Body of pancreas (tissue), 4 donors: ENCODE measurements at regions not wholly inside any gene's neighbourhood (a gene's known extent, or its start where the extent isn't known, plus 50 kb on each side); places are given as distances from the start of the nearest gene placed in this dataset.

Experiments used
- ATAC-seq: fragments of 150-250 bp; one replicate; pipeline ENCODE4 v1.9.1; 2016
- DNase-seq, 4 donors: peaks; one replicate each; pipeline ENCODE4 v3.0.0-alpha.2; 2019
- H3K27ac ChIP-seq, 4 donors: fragments of 200-600 bp; sonication (generic); 1 replicate in 3 of 4; 2 replicates in 1 of 4; pipeline versions ENCODE4 v1.5.1 to v1.6.1; 2016 to 2019; ENCODE audit warnings: mild to moderate bottlenecking in 1 of 4, mixed read lengths in 1 of 4, moderate library complexity in 1 of 4
- H3K27me3 ChIP-seq, 2 donors: fragments of 200-600 bp; sonication (generic); one replicate each; pipeline ENCODE4 v1.6.0; 2016; ENCODE audit warnings: mild to moderate bottlenecking in 1 of 2
- H3K36me3 ChIP-seq, 2 donors: fragments of 200-600 bp; sonication (generic); replicated peaks in 1 of 2; 2 replicates each; pipeline ENCODE4 v1.5.1; 2016; ENCODE audit warnings: low read depth in 2 of 2; ENCODE audit not compliant: insufficient read depth in 1 of 2
- H3K4me1 ChIP-seq: fragments of 200-600 bp; sonication (generic); one replicate; pipeline ENCODE4 v1.6.0; 2016
- H3K4me3 ChIP-seq, 2 donors: fragments of 200-600 bp; sonication (generic); 1 replicate in 1 of 2; 2 replicates in 1 of 2; pipeline ENCODE4 v1.5.1; 2016 to 2019
- H3K9me3 ChIP-seq, 3 donors: fragments of 200-600 bp; sonication (generic); 1 replicate in 2 of 3; 2 replicates in 1 of 3; pipeline ENCODE4 v1.5.1; 2016
- POLR2A ChIP-seq, 3 donors: fragments of 450-650 bp; IDR thresholded peaks; one replicate each; pipeline ENCODE4 v1.6.1; 2016; ENCODE audit warnings: antibody characterized with exemption in 3 of 3, mild to moderate bottlenecking in 2 of 3
- WGBS, 2 donors: methylation state at CpG; one replicate each; pipeline ENCODE4 v1.1.5; 2017; 5-methylcytosine and 5-hydroxymethylcytosine counted together
- intact Hi-C: fragments of 100-400 bp; cut with DNase I; formaldehyde crosslinking; loops from one replicate; pipeline ENCODE4 v1.15.1; 2023
- TF ChIP-seq, protein P1 (sequence below), 7 experiments: fragments of 450-650 bp in 4 of 7; fragments of 200-600 bp in 3 of 7; sonication (generic) in 3 of 7; IDR thresholded peaks; one replicate each; pipeline ENCODE4 v1.5.1; 2016 to 2019; ENCODE audit warnings: antibody characterized with exemption in 7 of 7

DNA sequence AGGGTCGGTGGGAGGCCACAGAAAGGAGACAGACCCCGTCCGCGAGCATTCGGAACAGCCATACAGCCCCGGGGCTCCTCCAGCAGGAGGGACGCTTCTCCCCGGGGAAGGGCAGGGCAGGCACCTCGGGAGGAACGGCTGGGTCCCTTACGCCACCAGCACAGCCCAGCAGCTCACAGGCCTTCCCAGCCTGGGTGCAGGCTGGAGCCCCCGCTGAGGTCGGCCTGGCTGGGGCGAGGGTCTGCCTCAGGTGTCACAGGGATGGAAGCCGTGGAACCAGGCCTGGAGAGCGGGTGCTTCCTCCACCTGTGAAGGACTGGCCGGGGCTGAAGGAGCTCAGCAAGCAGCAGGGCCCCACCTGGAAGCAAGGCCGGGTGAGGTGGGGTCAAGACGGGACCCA is 732.3 kb downstream of the BRD1 start:
- DNase-seq (no peak), ATAC-seq (no peak)
- H3K9me3 ChIP-seq, result no peaks in the 10 kb centered on the region
- no peak overlapping the region for H3K27ac ChIP-seq
- no peak overlapping the region for H3K4me3 ChIP-seq
- no peaks in the 10 kb centered on the region for H3K27me3 ChIP-seq
- 83% methylated on average over 12 to 19 of the region's 19 CpGs for WGBS, 2 donors
- no peak for TF ChIP-seq POLR2A (IDR thresholded peaks at IDR 0.05)
- TF ChIP-seq, protein P1, sequence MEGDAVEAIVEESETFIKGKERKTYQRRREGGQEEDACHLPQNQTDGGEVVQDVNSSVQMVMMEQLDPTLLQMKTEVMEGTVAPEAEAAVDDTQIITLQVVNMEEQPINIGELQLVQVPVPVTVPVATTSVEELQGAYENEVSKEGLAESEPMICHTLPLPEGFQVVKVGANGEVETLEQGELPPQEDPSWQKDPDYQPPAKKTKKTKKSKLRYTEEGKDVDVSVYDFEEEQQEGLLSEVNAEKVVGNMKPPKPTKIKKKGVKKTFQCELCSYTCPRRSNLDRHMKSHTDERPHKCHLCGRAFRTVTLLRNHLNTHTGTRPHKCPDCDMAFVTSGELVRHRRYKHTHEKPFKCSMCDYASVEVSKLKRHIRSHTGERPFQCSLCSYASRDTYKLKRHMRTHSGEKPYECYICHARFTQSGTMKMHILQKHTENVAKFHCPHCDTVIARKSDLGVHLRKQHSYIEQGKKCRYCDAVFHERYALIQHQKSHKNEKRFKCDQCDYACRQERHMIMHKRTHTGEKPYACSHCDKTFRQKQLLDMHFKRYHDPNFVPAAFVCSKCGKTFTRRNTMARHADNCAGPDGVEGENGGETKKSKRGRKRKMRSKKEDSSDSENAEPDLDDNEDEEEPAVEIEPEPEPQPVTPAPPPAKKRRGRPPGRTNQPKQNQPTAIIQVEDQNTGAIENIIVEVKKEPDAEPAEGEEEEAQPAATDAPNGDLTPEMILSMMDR (IDR thresholded peaks at IDR 0.05), result no peak
- no peaks in the 10 kb centered on the region for H3K36me3 ChIP-seq
- H3K4me1 ChIP-seq, result no peaks in the 10 kb centered on the region
- intact Hi-C loops, result no loop called here

DNA sequence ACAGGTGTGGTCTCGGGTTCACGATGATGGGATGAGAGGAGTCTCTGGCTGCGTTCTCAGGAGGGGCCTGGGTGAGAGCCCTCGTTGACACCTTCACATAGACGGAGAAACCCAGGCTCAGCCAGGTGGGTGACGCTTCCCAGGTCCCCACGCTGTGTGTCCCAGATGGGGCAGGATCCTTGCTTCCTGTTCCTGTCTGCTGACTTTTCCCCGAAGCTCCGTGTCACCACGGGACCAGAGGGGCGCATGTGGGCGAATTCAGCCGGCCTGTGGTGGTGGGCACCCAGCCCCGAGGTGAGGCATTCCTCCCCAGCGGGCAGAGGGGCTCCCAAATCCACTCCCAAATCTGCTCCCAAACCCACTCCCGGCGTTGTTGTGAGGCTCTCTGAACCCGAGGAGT is 732.8 kb downstream of the BRD1 start:
- ATAC-seq (no peak), DNase-seq (no peak)
- Histone ChIP-seq H3K27ac (no peak overlapping the region), H3K4me1 (no peaks in the 10 kb centered on the region), H3K9me3 (no peaks in the 10 kb centered on the region), H3K27me3 (no peaks in the 10 kb centered on the region), H3K36me3 (no peaks in the 10 kb centered on the region), H3K4me3 (no peak overlapping the region)
- 71% methylated on average over 18 of the region's 18 CpGs for WGBS, 2 donors
- intact Hi-C loops, result no loop called here
- TF ChIP-seq, protein P1 (IDR thresholded peaks at IDR 0.05), result no peak
- TF ChIP-seq POLR2A (IDR thresholded peaks at IDR 0.05), result no peak

DNA sequence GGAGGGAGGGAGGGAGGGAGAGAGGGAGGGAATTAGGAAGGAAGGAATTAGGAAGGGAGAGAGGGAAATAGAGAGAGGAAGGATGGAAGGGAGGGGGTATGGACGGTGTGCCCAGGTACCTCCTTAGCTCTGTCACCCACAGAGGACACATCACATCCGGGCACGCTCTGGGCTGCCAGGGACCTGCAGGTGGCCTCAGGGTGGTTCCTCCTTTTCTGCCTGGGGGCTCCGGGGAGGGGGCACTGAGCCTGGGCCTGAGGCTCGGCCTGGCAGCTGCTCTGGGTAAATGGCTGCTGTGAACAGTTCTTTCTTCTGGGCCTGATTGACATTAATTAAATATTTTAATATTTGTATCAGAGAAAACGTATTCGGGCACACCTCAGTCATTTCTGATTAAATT is 733.5 kb downstream of the BRD1 start:
- H3K4me3 ChIP-seq, result no peak overlapping the region
- no peaks in the 10 kb centered on the region for H3K36me3 ChIP-seq
- H3K27ac ChIP-seq, result no peak overlapping the region
- TF ChIP-seq, protein P1 (IDR thresholded peaks at IDR 0.05), result no peak
- TF ChIP-seq POLR2A (IDR thresholded peaks at IDR 0.05), result no peak
- no peaks in the 10 kb centered on the region for H3K27me3 ChIP-seq
- no peaks in the 10 kb centered on the region for H3K4me1 ChIP-seq
- DNase-seq, result no peak
- 53 to 66% methylated on average over 6 to 7 of the region's 7 CpGs for WGBS, 2 donors
- H3K9me3 ChIP-seq, result no peaks in the 10 kb centered on the region
- ATAC-seq, result no peak
- intact Hi-C loops, result no loop called here

DNA sequence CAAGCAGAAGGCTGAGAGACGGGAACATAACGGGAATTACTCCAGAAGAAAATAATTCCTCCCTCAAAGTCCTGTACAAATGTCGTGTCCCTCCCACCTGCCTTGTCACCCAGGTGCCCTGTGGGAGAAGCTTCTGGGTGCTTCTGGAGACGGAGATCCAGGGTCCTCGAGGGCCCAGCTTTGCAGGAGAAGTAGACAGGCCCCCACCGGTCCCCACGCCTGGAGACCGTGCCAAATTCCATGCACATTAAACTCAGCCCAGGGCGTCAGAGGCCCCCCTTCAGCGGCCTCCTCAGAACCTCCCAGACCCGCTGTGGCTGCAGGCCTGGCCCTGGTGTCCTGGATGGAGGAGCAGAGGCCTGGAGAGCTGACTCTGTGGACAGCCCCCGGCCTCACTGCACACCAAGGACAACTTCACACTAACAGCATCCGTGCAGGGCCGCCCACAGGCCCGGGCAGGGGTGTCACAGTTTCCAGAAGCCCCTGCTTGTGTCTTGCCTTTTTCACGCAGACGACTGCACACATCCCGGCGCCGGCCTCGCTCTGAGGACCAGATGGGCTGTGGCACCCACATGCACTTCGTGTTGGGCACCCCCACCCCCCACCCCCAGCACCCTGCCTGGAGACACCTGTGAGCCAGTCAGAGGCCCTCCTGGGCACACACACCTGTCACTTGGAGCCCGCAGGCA is 734.3 kb downstream of the BRD1 start:
- Histone ChIP-seq H3K27ac (no peak overlapping the region), H3K27me3 (no peaks in the 10 kb centered on the region), H3K36me3 (no peaks in the 10 kb centered on the region), H3K4me3 (no peak overlapping the region), H3K9me3 (no peaks in the 10 kb centered on the region), H3K4me1 (no peaks in the 10 kb centered on the region)
- intact Hi-C loops, result no loop called here
- DNase-seq, result no peak
- 59 to 62% methylated on average over 12 to 23 of the region's 23 CpGs for WGBS, 2 donors
- no peak for TF ChIP-seq POLR2A (IDR thresholded peaks at IDR 0.05)
- TF ChIP-seq, protein P1 (IDR thresholded peaks at IDR 0.05), result no peak
- no peak for ATAC-seq

DNA sequence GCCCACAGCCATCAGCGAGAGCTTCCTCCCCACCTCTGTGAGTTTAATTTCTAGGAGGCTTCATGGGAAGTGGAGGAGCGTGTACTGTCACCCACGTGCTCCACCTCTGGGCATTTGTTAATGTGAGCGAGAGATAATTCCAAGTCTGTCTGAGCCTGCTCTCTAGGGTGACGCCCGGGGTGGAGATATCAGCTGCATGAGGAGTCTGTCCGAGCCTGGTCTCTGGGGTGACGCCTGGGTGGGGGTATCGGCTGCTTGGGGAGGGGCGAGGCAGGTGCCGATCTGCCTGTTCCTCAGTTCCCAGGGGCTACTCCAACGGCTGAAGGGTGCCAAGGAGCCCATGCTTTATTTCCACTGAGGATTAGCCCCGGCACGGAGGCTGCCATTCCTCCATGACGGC is 735.0 kb downstream of the BRD1 start:
- Histone ChIP-seq H3K4me3 (no peak overlapping the region), H3K9me3 (no peaks in the 10 kb centered on the region), H3K27ac (no peak overlapping the region), H3K27me3 (no peaks in the 10 kb centered on the region), H3K4me1 (no peaks in the 10 kb centered on the region), H3K36me3 (no peaks in the 10 kb centered on the region)
- TF ChIP-seq, protein P1 (IDR thresholded peaks at IDR 0.05), result no peak
- TF ChIP-seq POLR2A (IDR thresholded peaks at IDR 0.05), result no peak
- intact Hi-C loops, result no loop called here
- WGBS, 2 donors, result 73 to 77% methylated on average over 5 to 14 of the region's 15 CpGs
- DNase-seq (no peak), ATAC-seq (no peak)
